Frontal cortex (tissue), 3 donors: ENCODE measurements at regions not wholly inside any gene's neighbourhood (a gene's known extent, or its start where the extent isn't known, plus 50 kb on each side); places are given as distances from the start of the nearest gene placed in this dataset.

Source experiments
- DNase-seq, 2 donors: peaks; one replicate each; pipeline ENCODE4 v3.0.0; 2012; ENCODE audit warnings: low spot score in 2 of 2
- FAIRE-seq: peaks from 2 replicates; lab custom pipeline; 2012; peaks lifted over from hg19 to GRCh38; lab: Jason Lieb, UNC
- donor health status: control.
- donor health status: control.
- donor health status: control.

DNA sequence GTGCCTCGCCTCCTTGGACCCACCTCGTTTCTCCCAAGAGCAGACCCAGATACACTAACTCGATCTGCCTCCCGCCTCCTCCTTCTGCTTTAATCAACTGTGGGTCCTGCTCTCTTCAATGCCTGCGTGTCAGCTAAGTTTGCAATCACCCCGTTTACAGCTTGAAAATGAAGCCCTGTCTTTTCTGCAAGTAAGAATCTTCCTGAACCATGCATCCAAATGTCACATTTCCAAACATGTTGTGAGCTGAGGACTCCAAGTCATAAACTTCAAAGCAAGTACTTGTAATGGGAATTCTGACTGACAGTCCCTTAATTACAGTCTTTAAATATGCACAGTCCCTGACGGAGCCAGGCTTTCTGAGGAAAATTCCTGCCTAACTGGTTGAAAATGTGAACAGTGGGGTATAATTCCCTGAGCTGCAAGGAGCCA is 154.9 kb upstream of the UQCRFS1 start:
- FAIRE-seq (no peak), DNase-seq (no peak)

DNA sequence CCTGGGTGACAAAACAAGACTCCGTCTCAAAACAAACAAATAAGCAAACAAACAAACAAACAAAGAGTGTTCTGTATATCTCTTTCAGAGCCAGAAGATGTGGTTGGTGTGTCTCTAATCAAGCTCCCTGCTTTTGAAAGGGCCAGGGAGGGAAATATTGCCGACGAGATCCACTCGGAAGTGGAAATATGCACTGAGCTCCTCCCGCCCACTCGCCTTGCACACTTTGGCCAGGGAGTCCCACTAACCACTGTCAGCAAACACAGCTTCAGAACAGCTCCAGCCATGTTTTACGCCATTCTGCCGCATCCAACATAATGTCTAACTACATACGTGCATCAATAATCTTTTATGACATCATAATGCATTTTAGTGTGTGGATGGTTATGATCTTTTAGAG is 155.5 kb upstream of the VSTM2B start:
- DNase-seq (no peak), FAIRE-seq (no peak)

GRCh38 chr19:29371251-29372090 is 154.3 kb upstream of the VSTM2B start:
- no peak for DNase-seq
- no peak for FAIRE-seq

DNA sequence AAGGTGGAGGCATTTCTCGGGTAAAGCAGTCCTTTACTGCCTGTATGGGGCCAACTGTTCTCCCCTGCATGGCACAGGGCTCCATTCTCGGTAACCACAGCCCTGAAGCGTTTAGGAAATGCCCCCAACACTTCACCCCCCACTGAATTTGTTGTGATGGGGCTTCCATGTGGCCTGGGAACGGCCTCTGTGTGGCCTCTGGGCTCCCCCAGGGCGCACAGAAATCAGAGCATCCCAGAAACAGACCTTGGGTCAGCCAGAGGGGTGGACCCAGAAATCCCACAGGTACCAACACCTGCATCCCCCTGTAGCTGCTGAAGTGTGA is 153.7 kb upstream of the VSTM2B start:
- no peak for DNase-seq
- no peak for FAIRE-seq

- FAIRE-seq (no peak), DNase-seq (no peak)
Observed at GRCh38 chr19:29372461-29372860, 153.3 kb upstream of the VSTM2B start.

DNA sequence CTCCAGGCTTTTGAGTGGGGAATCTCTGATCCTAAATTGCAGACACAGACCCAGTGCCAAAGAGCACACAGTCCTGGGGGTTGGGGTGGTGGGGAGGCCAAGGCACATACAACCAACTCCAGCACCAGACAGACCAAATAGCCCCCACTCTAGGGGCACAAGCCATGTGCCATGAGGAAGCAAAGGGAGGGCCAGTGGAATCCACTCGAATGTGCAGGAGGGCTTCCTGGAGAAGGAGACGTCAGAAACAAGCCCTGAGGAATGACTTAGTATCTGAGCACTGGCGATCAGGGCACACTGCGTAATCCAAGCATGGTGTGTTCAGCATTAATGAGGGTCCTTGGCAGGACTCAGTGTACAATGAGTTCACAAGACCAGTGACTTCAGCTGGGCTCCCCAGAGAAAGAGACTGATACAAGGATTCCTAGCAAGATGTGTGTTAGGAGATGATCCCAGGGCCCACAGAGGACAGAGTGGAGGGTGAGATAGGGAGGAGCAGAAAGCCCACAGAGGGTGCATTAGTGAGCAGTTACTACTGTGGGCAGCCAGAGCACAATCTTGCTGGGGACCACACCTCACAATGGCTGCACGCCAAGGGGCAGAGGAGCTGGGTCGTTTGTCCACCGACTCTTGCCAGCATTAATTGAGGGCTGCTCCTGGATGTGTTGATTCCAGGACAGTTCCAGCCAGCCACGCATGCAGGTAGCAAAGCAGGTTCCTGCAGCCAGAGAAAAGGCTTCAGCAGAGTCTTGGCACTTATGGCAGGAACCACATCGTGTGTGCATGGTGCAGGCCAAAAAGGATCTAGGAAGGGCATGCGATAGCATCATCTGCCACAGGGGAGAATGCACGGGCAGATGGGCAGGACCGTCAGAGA is 152.6 kb upstream of the VSTM2B start:
- DNase-seq (no peak), FAIRE-seq (no peak)

- DNase-seq = no peak
- no peak for FAIRE-seq
Observed at GRCh38 chr19:29375429-29376119, 150.2 kb upstream of the VSTM2B start.

DNA sequence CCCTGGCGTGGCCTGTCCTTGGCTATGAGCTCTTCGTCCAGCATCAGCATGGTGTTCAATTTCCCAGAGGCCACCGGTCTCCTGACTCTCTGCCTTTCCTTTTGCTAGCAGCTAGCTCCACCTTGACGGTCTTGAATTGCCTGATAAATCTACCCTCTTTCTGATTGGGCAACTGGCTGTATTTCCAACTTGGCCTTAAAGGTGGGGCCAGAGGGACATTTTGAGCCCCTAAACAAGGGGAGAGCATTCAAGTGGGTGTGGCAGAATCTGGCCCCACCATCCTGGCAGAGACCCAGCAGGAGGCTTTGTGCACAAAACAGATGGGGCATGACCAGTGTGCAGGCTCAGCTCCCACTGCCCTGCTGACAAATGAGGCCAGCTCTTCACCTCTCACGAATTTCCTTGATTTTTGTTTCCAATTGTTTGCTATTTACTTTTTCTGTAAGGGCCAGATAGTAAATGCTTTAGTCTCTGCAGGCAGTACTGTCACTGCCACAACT is 148.9 kb upstream of the VSTM2B start:
- no peak for FAIRE-seq

GRCh38 chr19:29378126-29378525 is 147.7 kb upstream of the VSTM2B start:
- FAIRE-seq (no peak), DNase-seq (no peak)

More for the DNA sequence above, 148.9 kb upstream of the VSTM2B start:
- no peak for DNase-seq

GRCh38 chr19:29378543-29379080 is 147.2 kb upstream of the VSTM2B start:
- no peak for FAIRE-seq
- no peak for DNase-seq

DNA sequence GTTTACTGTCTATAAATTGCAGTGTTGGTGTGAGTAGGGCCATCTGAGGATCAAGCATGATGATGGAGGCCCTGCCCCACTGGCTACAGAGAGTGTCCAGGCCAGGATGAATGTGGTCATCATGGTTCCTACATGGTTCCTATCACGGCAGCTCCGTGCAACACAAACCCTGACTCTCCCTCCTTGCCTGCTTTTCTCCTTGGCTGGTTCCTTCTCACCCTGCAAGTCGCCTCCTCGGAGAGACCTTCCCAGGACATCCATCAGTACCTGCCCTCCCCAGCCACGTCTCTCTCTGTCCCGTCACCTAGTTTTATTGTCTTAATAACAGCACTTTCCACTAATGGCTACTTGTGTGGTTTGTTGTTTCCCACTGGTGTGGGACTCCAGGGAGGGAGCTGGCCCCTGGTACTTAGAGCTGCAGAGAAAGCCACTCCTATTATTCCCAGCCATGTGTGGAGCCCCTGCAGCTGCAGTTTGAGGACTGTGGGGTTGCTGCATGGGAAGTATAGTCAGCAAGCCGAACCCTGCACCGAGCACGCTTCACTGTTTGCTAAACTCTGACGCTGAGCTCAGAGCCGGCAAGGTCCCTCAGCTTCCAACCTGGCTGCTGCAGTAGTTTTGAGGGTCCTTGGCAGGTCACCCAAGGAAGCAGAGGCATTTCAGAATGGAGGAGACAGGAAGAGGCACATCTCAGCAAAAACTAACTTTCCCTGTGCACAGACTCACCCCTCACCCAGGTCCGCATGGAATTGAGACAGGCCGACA is 146.4 kb upstream of the VSTM2B start:
- DNase-seq (no peak), FAIRE-seq (no peak)

- no peak for DNase-seq
- no peak for FAIRE-seq
Observed at GRCh38 chr19:29380581-29380980, 145.2 kb upstream of the VSTM2B start.

GRCh38 chr19:29381353-29382203 is 144.2 kb upstream of the VSTM2B start:
- no peak for FAIRE-seq
- DNase-seq = no peak

GRCh38 chr19:29383696-29384095 is 142.1 kb upstream of the VSTM2B start:
- DNase-seq = no peak
- no peak for FAIRE-seq

DNA sequence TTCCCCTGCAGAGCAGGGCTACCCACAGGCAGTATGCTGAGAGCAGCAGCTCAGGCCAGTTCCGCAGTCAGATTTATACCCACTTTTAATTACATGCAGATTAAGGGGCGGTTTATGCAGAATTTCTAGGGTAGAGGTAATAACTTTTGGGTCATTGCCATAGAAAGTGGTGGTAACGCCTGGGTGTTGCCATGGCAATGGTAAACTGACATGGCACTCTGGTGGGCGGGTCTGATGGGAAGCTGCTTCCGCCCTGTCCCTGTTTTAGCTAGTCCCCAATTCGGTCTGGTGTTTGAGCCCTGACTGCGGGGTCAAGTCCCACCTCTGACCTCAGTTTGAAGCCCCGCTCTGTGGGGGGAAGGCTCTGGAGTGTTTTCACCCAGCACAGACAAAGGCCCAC is 141.1 kb upstream of the VSTM2B start:
- FAIRE-seq = no peak
- DNase-seq = no peak

- FAIRE-seq = no peak
- DNase-seq = no peak
Observed at GRCh38 chr19:29385191-29385795, 140.5 kb upstream of the VSTM2B start.

DNA sequence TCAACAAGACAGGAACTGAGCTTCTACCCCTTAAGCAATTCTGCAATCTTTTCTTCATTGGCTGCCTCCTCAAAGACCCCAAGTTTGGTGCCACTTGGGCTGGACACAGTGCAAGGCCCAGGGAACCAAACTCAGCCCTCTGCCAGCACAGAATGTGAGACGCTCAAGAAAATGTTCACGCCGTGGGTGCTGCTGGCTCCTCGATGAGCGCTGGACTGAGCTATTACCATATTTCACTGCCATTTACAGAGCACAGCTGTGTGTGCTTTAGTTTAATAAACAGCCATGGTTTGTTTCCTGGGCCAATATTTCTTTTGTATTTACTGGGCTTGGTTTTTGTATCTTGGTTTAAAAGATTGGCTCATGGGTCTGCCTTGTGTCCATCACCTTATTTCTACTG is 138.8 kb upstream of the VSTM2B start:
- DNase-seq (no peak), FAIRE-seq (no peak)

DNA sequence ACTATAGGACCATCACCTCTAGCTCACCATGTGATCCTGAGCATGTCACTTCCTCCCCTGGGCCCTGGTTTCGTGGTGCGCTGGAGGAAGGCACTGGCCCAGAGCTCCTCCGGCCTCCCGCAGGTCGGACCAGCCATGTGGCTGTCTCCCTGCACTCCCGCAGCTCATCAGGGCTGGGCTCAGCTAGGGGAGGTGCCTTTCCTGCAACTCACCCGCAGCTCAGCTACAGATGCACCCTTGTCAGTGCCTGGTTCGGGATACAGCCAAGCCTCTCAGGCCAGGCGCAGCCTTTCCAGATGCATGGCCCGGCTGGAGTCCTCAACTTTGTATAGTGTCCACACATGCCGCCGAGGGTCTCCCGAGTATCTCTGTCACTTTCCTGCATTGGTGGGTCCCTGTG is 138.2 kb upstream of the VSTM2B start:
- DNase-seq (no peak), FAIRE-seq (no peak)
